ENCODE measurements at regions not wholly inside any gene's neighbourhood (a gene's known extent, or its start where the extent isn't known, plus 50 kb on each side); places are given as distances from the start of the nearest gene placed in this dataset.

GRCh38 chr4:18736551-18736950, 715.0 kb upstream of the LCORL start:
- no peak for TF ChIP-seq CTCF (IDR thresholded peaks at IDR 0.05)
- H3K9ac ChIP-seq (ENCODE audit: insufficient read depth, low read length, poor library complexity, severe bottlenecking), result no peak overlapping the region
- intact Hi-C loops (cut with micrococcal nuclease), result no loop called here
- Mint-ChIP-seq H3K4me3 (no peak overlapping the region), H3K4me1 (no peaks in the 10 kb centered on the region), H3K9me3 (peaks cover 0 to 1% (median 0%) of the 10 kb centered on the region in 7 donors), H3K36me3 (no peaks in the 10 kb centered on the region), H3K27ac (no peak overlapping the region), H3K27me3 (ENCODE audit: low read depth in 3 of 3) (no peaks in the 10 kb centered on the region)
- no peaks in the 10 kb centered on the region for H3K36me3 ChIP-seq (replicated peaks in 1 of 2; ENCODE audit: control insufficient read depth in 1 of 2, insufficient read depth in 2 of 2, low read length in 2 of 2)
- no peaks in the 10 kb centered on the region for H3K79me2 ChIP-seq (ENCODE audit: insufficient read depth, low read length)
- no peaks in the 10 kb centered on the region for H3K27me3 ChIP-seq (ENCODE audit: control insufficient read depth in 2 of 2, insufficient read depth in 2 of 2, low read length in 2 of 2)
- H3K9me3 ChIP-seq (replicated peaks in 1 of 2; ENCODE audit: control insufficient read depth in 1 of 2, insufficient read depth in 1 of 2, low read length in 2 of 2), result no peaks in the 10 kb centered on the region
- H2AFZ ChIP-seq (ENCODE audit: insufficient read depth, low read depth, low read length, poor library complexity, severe bottlenecking), result no peak overlapping the region
- no peak overlapping the region for H3K4me3 ChIP-seq (replicated peaks in 1 of 3; ENCODE audit: low read depth in 2 of 3, low read length in 3 of 3)
- no peak for DNase-seq
- H3K4me2 ChIP-seq (replicated peaks; ENCODE audit: extremely low read depth, low read length, poor library complexity, severe bottlenecking), result no peak overlapping the region
- no peaks in the 10 kb centered on the region for H4K20me1 ChIP-seq (ENCODE audit: insufficient read depth, low read length)
- H3K27ac ChIP-seq (ENCODE audit: low read depth in 1 of 2, low read length in 2 of 2), result no peak overlapping the region
- no peaks in the 10 kb centered on the region for H3K4me1 ChIP-seq (ENCODE audit: control insufficient read depth in 1 of 2, insufficient read depth in 2 of 2, low read length in 2 of 2)

DNA sequence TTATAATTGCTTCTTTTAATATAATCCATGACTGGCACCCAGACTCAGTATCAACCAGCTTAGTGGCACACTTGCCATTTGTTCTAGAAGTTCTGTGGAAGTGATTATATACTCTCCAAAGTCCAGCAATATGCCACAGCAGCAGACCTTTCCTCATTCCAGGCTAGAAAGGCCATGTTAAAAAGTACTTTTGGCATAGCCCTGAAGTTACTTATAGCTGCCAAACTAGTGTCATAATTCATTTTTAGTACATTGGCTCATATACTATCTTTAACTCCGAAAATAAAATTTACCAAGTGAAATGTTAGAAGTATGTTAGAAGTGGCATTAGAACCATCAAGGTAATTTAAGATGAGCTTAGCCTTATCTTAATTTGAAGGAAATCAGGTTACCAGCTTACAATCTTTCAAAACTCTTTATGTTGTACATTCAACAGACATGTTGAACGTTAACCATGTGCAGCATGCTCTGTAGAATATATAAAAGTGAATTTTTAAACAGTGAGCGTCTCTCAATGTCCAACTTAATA, 714.2 kb upstream of the LCORL start:
- no peaks in the 10 kb centered on the region for H4K20me1 ChIP-seq (ENCODE audit: insufficient read depth, low read length)
- no peak overlapping the region for H3K9ac ChIP-seq (ENCODE audit: insufficient read depth, low read length, poor library complexity, severe bottlenecking)
- no peak overlapping the region for H2AFZ ChIP-seq (ENCODE audit: insufficient read depth, low read depth, low read length, poor library complexity, severe bottlenecking)
- peaks cover 0 to 1% (median 0%) of the 10 kb centered on the region in 7 donors for H3K9me3 Mint-ChIP-seq
- no peak for TF ChIP-seq CTCF (IDR thresholded peaks at IDR 0.05)
- H3K36me3 Mint-ChIP-seq, result no peaks in the 10 kb centered on the region
- no peaks in the 10 kb centered on the region for H3K4me1 Mint-ChIP-seq
- H3K27me3 ChIP-seq (ENCODE audit: control insufficient read depth in 2 of 2, insufficient read depth in 2 of 2, low read length in 2 of 2), result no peaks in the 10 kb centered on the region
- H3K27me3 Mint-ChIP-seq (ENCODE audit: low read depth in 3 of 3), result no peaks in the 10 kb centered on the region
- no CpG with 5 or more reads among the region's 3 CpGs for WGBS (ENCODE audit: insufficient coverage)
- H3K4me1 ChIP-seq (ENCODE audit: control insufficient read depth in 1 of 2, insufficient read depth in 2 of 2, low read length in 2 of 2), result no peaks in the 10 kb centered on the region
- H3K4me3 ChIP-seq (replicated peaks in 1 of 3; ENCODE audit: low read depth in 2 of 3, low read length in 3 of 3), result no peak overlapping the region
- no peak overlapping the region for H3K4me3 Mint-ChIP-seq
- H3K4me2 ChIP-seq (replicated peaks; ENCODE audit: extremely low read depth, low read length, poor library complexity, severe bottlenecking), result no peak overlapping the region
- H3K79me2 ChIP-seq (ENCODE audit: insufficient read depth, low read length), result no peaks in the 10 kb centered on the region
- intact Hi-C loops (cut with micrococcal nuclease), result no loop called here
- no peaks in the 10 kb centered on the region for H3K36me3 ChIP-seq (replicated peaks in 1 of 2; ENCODE audit: control insufficient read depth in 1 of 2, insufficient read depth in 2 of 2, low read length in 2 of 2)
- no peaks in the 10 kb centered on the region for H3K9me3 ChIP-seq (replicated peaks in 1 of 2; ENCODE audit: control insufficient read depth in 1 of 2, insufficient read depth in 1 of 2, low read length in 2 of 2)
- no peak overlapping the region for H3K27ac ChIP-seq (ENCODE audit: low read depth in 1 of 2, low read length in 2 of 2)
- H3K27ac Mint-ChIP-seq, result no peak overlapping the region
- DNase-seq, result no peak
